SK-N-SH (cell line): ENCODE measurements at regions not wholly inside any gene's neighbourhood (a gene's known extent, or its start where the extent isn't known, plus 50 kb on each side); places are given as distances from the start of the nearest gene placed in this dataset.

Experiments used
- CTCF ChIA-PET: fragments of 300-600, 350-600 bp; formaldehyde crosslinking; extraction: SDS; loops from one replicate; lab custom pipeline; 2021; lab: Yijun Ruan, JAX
- POLR2A ChIA-PET: fragments of 350-600 bp; sonication (Branson Sonifier 250); formaldehyde crosslinking; extraction: SDS; loops from one replicate; lab custom pipeline; 2020; ENCODE audit warnings: antibody characterized with exemption, inconsistent platforms; lab: Yijun Ruan, JAX
- DNase-seq: peaks from one replicate; pipeline ENCODE4 v3.0.0; 2012
- H2AFZ ChIP-seq: fragments of 200-600 bp; sonication (generic); 2 replicates; pipeline ENCODE4 v1.8.1; 2016; ENCODE audit warnings: antibody characterized with exemption, mild to moderate bottlenecking, low read depth
- H3F3A ChIP-seq: fragments of 200-600 bp; sonication (generic); replicated peaks from 2 replicates; pipeline ENCODE3; 2016; ENCODE audit warnings: antibody characterized with exemption, mild to moderate bottlenecking; ENCODE audit not compliant: insufficient read depth
- H3K27ac ChIP-seq, 2 experiments: fragments of 200-500 bp in 1 of 2; fragments of 200-600 bp in 1 of 2; sonication (Bioruptor generic) in 1 of 2; sonication (generic), shearing (Covaris generic) in 1 of 2; 2 replicates each; pipeline versions ENCODE4 v1.5.1 to v1.6.1; 2014 to 2016; ENCODE audit warnings: low read depth in 2 of 2, inconsistent platforms in 1 of 2, low read length in 1 of 2, mild to moderate bottlenecking in 1 of 2, mixed read lengths in 1 of 2
- H3K27me3 ChIP-seq: fragments of 200-600 bp; sonication (generic), shearing (Covaris generic); 2 replicates; pipeline ENCODE4 v1.6.1; 2016; ENCODE audit warnings: mixed run types; ENCODE audit not compliant: insufficient read depth
- H3K36me3 ChIP-seq, 2 experiments: fragments of 200-500 bp in 1 of 2; fragments of 200-600 bp in 1 of 2; sonication (Bioruptor generic) in 1 of 2; sonication (generic) in 1 of 2; replicated peaks in 1 of 2; 2 replicates each; pipeline versions ENCODE3 to v1.5.1; 2014 to 2016; ENCODE audit warnings: low read length in 1 of 2, mild to moderate bottlenecking in 1 of 2; ENCODE audit not compliant: insufficient read depth in 2 of 2, control insufficient read depth in 1 of 2
- H3K4me1 ChIP-seq, 2 experiments: fragments of 200-500 bp in 1 of 2; fragments of 200-600 bp in 1 of 2; sonication (Bioruptor generic) in 1 of 2; sonication (generic), shearing (Covaris generic) in 1 of 2; 2 replicates each; pipeline versions ENCODE4 v1.5.1 to v1.6.1; 2014 to 2016; ENCODE audit warnings: low read depth in 1 of 2, low read length in 1 of 2, mixed run types in 1 of 2; ENCODE audit not compliant: insufficient read depth in 2 of 2, control insufficient read depth in 1 of 2
- H3K4me2 ChIP-seq: fragments of 200-600 bp; sonication (generic), shearing (Covaris generic); 2 replicates; pipeline ENCODE4 v1.6.1; 2017; ENCODE audit warnings: mixed run types
- H3K4me3 ChIP-seq, 2 experiments: fragments of 200-500 bp in 1 of 2; fragments of 200-600 bp in 1 of 2; sonication (Bioruptor generic) in 1 of 2; sonication (generic), shearing (Covaris generic) in 1 of 2; 2 replicates each; pipeline versions ENCODE4 v1.5.1 to v1.8.1; 2014 to 2016; ENCODE audit warnings: low read depth in 2 of 2, inconsistent platforms in 1 of 2, low read length in 1 of 2, mild to moderate bottlenecking in 1 of 2, mixed read lengths in 1 of 2, moderate library complexity in 1 of 2
- H3K79me2 ChIP-seq: fragments of 200-600 bp; sonication (generic); 2 replicates; pipeline ENCODE4 v1.8.1; 2017; ENCODE audit warnings: mild to moderate bottlenecking; ENCODE audit not compliant: insufficient read depth
- H3K9ac ChIP-seq: fragments of 200-600 bp; sonication (generic); 2 replicates; pipeline ENCODE4 v1.6.1; 2017; ENCODE audit warnings: mixed run types
- H3K9me2 ChIP-seq: fragments of 200-600 bp; sonication (generic); 2 replicates; pipeline ENCODE4 v1.6.1; 2017; ENCODE audit warnings: mixed run types
- H3K9me3 ChIP-seq: fragments of 200-600 bp; sonication (generic); 2 replicates; pipeline ENCODE4 v1.6.1; 2017; ENCODE audit warnings: mixed run types, mild to moderate bottlenecking, moderate library complexity
- H4K20me1 ChIP-seq: fragments of 200-600 bp; sonication (generic); 2 replicates; pipeline ENCODE4 v1.6.1; 2017; ENCODE audit warnings: mild to moderate bottlenecking, mixed run types; ENCODE audit not compliant: insufficient read depth
- CHD2 ChIP-seq: fragments of 150-350 bp; IDR thresholded peaks from 2 replicates; pipeline ENCODE4 v1.6.1; 2018; ENCODE audit warnings: low read length; ENCODE audit not compliant: partially characterized antibody
- FOXJ3 ChIP-seq: sonication (generic); formaldehyde crosslinking; IDR thresholded peaks from 2 replicates; pipeline ENCODE4 v1.5.1; 2020; ENCODE audit warnings: mild to moderate bottlenecking, missing genetic modification reagents
- FOXM1 ChIP-seq: IDR thresholded peaks from 2 replicates; pipeline ENCODE4 v1.4.0; 2012; ENCODE audit warnings: low read depth, mild to moderate bottlenecking
- GATA2 ChIP-seq: sonication (generic); formaldehyde crosslinking; IDR thresholded peaks from 2 replicates; pipeline ENCODE4 v1.5.0; 2020; ENCODE audit warnings: mild to moderate bottlenecking, missing genetic modification reagents
- JUND ChIP-seq: IDR thresholded peaks from 2 replicates; pipeline ENCODE4 v1.4.0; 2012
- MEF2A ChIP-seq: IDR thresholded peaks from 2 replicates; pipeline ENCODE4 v1.4.0; 2012; ENCODE audit warnings: low read depth, borderline replicate concordance
- MXI1 ChIP-seq: IDR thresholded peaks from 2 replicates; pipeline ENCODE4 v1.6.1; 2012; ENCODE audit warnings: mild to moderate bottlenecking, low read depth, low read length, improper control_type of control experiment
- RAD21 ChIP-seq: IDR thresholded peaks from 2 replicates; pipeline ENCODE4 v1.6.1; 2012; ENCODE audit warnings: mild to moderate bottlenecking, low read length
- RCOR1 ChIP-seq: fragments of 150-350 bp; IDR thresholded peaks from 2 replicates; pipeline ENCODE4 v1.6.1; 2017; ENCODE audit warnings: antibody characterized with exemption, low read length
- REST ChIP-seq: IDR thresholded peaks from 2 replicates; pipeline ENCODE4 v1.6.1; 2012; ENCODE audit warnings: mild to moderate bottlenecking, low read depth, low read length, moderate library complexity
- USF1 ChIP-seq: IDR thresholded peaks from 2 replicates; pipeline ENCODE4 v1.4.0; 2012; ENCODE audit warnings: low read depth, borderline replicate concordance
- ZBTB33 ChIP-seq: IDR thresholded peaks from 2 replicates; pipeline ENCODE4 v1.4.0; 2012; ENCODE audit warnings: low read depth, borderline replicate concordance
- WGBS: methylation state at CpG from one replicate; pipeline ENCODE4 v1.1.6; 2017; ENCODE audit warnings: low lambda C conversion rate; 5-methylcytosine and 5-hydroxymethylcytosine counted together
- TF ChIP-seq, protein P1 (sequence below): IDR thresholded peaks from 2 replicates; pipeline ENCODE4 v1.4.0; 2012; ENCODE audit warnings: low read depth

- Histone ChIP-seq H3K36me3 (no peaks in the 10 kb centered on the region), H3K9me2 (no peaks in the 10 kb centered on the region), H3K79me2 (no peaks in the 10 kb centered on the region), H3K4me3 (no peak overlapping the region), H3K27ac (no peak overlapping the region), H2AFZ (no peak overlapping the region), H3K27me3 (no peaks in the 10 kb centered on the region), H3K9me3 (no peaks in the 10 kb centered on the region), H3F3A (no peaks in the 10 kb centered on the region), H3K4me2 (no peak overlapping the region), H3K4me1 (no peaks in the 10 kb centered on the region; a peak in 1 of 4 replicates), H4K20me1 (no peaks in the 10 kb centered on the region), H3K9ac (no peak overlapping the region)
- TF ChIP-seq, protein P1, sequence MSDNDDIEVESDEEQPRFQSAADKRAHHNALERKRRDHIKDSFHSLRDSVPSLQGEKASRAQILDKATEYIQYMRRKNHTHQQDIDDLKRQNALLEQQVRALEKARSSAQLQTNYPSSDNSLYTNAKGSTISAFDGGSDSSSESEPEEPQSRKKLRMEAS = no peak
- TF ChIP-seq RAD21 (no peak), CHD2 (no peak), MXI1 (no peak), GATA2 (CRISPR knock-in tag) (no peak), FOXM1 (no peak), REST (no peak), RCOR1 (no peak)
- DNase-seq = no peak
- POLR2A ChIA-PET = no interaction called here
- CTCF ChIA-PET = interaction anchor here (1.2 kb wide), 1 partner anchor 17 kb away, joined by 5 read pairs; no protein-coding TSS in a partner anchor
- WGBS = 54% methylated on average over 2 of the region's 2 CpGs
Observed at GRCh38 chr3:18775501-18775900, 350.4 kb upstream of the SATB1 start.

DNA sequence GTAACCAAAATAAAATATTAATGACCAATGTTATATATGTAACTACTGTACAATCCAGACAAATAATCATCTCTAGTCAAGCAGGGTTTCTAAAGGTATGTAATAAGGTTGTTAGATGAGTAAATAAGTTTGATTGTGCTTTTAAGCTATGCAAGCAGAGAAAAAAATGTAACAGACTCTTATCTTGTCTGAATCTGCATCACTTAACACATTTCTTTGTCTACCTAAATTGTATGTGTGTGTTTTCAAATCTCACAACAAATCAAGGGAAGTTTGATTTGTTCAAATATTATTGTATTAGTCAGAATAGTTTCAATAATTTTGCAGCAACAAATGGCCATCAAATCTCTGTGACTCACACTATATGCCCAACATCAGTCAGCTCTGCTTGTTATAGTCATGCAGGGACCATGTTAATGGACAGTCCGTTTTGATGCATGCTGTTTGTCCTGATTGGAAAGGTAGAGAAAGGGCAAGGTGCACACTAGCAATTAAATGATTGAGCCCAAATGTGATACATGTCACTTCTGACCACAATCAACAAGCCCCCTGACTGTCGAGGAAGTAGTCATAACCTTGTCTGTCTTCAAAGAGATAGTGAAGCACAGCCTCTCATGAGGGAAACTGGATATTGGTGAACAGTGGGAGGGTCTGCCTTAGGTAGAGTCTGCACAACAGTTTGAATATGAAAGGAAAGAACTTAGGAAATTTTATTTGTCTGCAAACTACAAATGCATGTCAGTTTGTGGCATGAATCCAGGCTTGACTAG lies 349.4 kb upstream of the SATB1 start:
- no peaks in the 10 kb centered on the region for H3K27me3 ChIP-seq
- H3K9me2 ChIP-seq = no peaks in the 10 kb centered on the region
- WGBS = 43% methylated on average over 2 of the region's 2 CpGs
- no peaks in the 10 kb centered on the region; a peak in 1 of 4 replicates for H3K4me1 ChIP-seq
- no peak for DNase-seq
- ChIA-PET POLR2A (no interaction called here), CTCF (interaction anchor here (1.2 to 2.2 kb wide), 2 partner anchors 16 kb away, joined by 5 to 9 read pairs; no protein-coding TSS in a partner anchor)
- H3K79me2 ChIP-seq = no peaks in the 10 kb centered on the region
- TF ChIP-seq ZBTB33 (no peak), JUND (no peak), USF1 (no peak), REST (no peak), FOXJ3 (CRISPR knock-in tag) (no peak), MEF2A (no peak)
- H3K9me3 ChIP-seq = no peaks in the 10 kb centered on the region
- no peaks in the 10 kb centered on the region for H4K20me1 ChIP-seq
- H3K27ac ChIP-seq = no peak overlapping the region
- no peak overlapping the region for H3K9ac ChIP-seq
- no peaks in the 10 kb centered on the region for H3K36me3 ChIP-seq
- no peak overlapping the region for H2AFZ ChIP-seq
- H3F3A ChIP-seq = no peaks in the 10 kb centered on the region
- no peak overlapping the region for H3K4me3 ChIP-seq
- H3K4me2 ChIP-seq = no peak overlapping the region
